Endometrium (tissue), 2 donors: ENCODE measurements at regions not wholly inside any gene's neighbourhood (a gene's known extent, or its start where the extent isn't known, plus 50 kb on each side); places are given as distances from the start of the nearest gene placed in this dataset.
"Not testable (repeated sequence)": the region's sequence is repeated elsewhere in the genome, so short reads cannot be mapped to it uniquely, and the experiment has no call there.

ENCODE experiments used
- FAIRE-seq: peaks from 2 replicates; lab custom pipeline; 2012; peaks lifted over from hg19 to GRCh38; lab: Jason Lieb, UNC
- donor health status: control.
- donor health status: control.

DNA sequence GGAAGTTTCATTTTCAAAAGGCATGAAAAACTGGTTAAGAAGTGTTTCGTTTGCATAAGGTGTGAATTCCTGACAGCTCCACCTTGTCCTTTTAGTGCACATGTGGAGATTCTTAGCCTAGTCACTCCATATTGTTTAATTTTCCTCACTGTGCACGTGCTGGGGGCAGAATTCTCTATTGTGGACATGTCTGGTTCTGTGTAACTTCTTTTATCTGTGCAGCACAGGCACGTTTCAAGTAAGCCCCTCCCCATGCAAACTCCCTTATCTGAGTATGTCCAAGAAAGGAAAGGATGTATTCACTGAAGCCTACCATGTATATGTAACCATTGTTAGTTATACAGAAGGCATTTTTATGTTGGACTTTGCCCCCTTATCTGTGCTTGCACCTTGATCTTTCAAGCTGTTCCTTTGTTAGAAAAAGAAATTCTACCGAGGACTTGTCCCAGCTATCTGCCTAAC, 1346.3 kb downstream of the REEP3 start:
- FAIRE-seq, result no peak

DNA sequence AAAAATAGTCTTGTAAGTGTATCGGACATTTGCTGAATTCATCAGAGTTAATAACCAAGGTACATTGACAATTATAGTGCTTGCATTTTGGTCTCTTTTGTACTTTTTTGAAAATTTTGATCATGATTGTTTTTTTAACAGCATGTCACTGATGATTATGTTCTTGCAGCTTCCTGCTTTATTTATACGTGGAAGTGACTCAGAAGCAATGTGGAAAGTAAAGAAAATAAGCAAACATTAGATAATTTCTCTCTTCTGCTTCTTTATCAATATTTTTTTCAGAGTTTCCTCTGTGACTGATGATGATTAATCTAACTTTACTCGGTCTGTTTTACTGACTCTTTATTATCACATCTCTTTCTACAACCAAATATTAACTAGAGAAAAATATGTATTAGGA, 1351.9 kb downstream of the REEP3 start:
- FAIRE-seq, result no peak

DNA sequence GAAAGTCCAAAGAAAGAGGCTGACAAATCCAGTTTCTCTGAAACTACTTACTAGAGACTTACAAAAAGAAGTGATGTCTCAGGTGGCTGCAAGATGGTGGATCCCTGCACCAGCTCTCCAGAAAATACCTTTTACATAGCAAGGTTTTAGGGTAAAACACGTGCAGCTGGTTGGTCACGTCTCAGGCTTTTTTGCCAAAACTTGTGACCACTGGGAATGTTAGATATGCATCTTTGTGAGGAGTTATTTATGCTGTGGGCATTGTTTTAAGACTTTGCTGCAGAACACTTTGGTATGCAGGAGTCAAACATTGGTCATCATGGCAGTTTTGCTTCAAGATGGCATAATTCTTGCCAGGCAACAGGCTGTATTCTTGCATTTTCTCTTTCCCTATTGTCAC, 1352.8 kb downstream of the REEP3 start:
- no peak for FAIRE-seq

DNA sequence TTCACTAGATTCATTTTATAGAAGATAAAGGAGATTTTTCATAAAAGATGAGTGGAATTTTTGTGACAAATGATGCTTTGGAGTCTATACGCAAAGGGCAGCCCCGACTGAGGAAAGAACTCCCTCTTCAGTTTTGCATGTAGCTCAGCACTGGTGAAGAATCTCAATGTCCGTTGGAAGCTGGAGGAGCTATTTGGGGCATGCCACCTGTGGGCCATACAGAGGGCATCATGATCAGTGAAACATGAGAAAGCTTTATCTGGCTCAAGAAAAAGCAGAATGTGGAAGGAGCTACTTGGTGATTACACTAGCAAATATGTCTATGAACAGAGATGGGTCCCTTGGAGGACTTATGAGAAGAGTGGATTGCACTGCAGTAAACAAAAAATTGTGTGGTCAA, 1359.3 kb downstream of the REEP3 start:
- FAIRE-seq, result no peak

- no peak for FAIRE-seq
These were observed 1360.1 kb downstream of the REEP3 start for GRCh38 chr10:64881257-64881656.

GRCh38 chr10:64896582-64896981, 1375.4 kb downstream of the REEP3 start:
- FAIRE-seq, result no peak

GRCh38 chr10:64906311-64906710, 1385.1 kb downstream of the REEP3 start:
- FAIRE-seq, result not testable (repeated sequence)

DNA sequence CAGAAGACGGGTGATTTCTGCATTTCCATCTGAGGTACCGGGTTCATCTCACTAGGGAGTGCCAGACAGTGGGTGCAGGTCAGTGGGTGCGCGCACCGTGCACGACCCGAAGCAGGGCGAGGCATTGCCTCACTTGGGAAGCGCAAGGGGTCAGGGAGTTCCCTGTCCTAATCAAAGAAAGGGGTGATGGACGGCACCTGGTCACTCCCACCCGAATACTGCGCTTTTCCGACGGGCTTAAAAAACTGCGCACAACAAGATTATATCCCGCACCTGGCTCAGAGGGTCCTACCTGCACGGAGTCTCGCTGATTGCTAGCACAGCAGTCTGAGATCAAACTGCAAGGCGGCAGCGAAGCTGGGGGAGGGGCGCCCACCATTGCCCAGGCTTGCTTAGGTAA, 1403.1 kb downstream of the REEP3 start:
- not testable (repeated sequence) for FAIRE-seq

DNA sequence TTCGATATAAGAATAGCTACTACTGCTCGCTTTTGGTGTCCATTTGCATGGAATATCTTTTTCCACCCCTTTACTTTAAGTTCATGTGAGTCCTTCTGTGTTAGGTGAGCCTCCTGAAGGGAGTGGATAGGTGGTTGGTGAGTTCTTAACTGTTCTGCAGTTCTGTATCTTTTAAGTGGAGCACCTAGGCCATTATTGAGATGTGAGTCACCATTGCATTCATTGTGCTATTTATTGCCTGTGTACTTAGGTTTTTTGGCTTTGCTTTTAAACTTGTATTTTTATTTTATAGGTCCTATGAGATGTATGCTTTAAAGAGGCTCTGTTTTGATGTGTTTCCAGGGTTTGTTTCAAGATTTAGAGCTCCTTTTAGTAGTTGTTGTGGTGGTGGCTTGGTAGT, 1430.8 kb downstream of the REEP3 start:
- FAIRE-seq, result no peak

DNA sequence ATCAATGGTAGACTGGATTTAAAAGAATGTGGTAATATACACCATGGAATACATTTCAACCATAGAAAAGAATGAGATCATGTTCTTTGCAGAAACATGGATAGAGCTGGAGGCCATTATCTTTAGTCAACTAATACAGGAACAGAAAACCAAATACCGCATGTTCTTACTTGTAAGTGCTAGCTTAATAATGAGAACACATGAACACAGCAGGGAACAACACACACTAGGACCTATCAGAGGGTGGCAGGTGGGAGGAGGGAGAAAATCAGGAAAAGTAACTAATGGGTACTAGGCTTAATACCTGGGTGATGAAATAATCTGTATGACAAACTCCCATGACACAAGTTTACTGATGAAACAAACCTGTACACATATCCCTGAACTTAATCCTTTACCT, 1435.2 kb downstream of the REEP3 start:
- no peak for FAIRE-seq

DNA sequence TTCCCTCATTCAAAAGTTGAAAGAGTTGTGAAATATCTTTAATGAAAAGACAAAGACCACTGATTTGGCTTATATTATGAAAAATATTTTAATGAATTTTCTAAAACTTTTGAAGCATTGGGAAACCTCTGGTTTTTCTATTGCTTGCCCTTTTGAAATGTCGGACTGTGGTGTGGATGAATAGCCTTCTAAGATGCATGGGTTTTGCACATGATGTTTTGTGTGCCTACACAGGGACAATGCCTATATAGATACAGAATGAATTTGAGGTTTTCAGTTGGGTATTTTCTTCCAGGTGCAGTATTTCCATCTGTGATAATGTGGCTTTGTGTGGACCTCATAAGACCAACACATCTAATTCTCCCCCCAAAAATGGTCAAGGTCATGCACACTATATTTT, 1437.9 kb downstream of the REEP3 start:
- FAIRE-seq, result no peak

DNA sequence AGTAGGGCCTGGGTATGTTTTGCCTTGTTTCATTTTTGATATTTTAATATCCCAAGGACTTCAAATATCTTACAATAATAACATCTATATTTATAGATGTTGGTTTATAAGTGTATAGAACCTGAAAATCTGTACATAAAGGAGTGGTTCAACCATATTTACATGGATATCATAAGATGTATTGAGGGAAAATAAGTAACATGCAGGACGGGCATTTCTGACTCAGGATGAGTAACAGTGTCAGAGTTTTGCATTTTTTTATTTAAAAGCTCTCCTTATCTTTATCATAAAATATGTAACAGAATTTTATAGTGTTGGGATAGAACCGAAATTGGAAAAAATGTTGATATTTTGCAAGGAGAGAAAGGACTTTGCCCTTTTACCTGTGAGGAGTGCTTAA, 1438.7 kb downstream of the REEP3 start:
- no peak for FAIRE-seq

GRCh38 chr10:64973391-64973790, 1452.2 kb downstream of the REEP3 start:
- FAIRE-seq, result no peak

DNA sequence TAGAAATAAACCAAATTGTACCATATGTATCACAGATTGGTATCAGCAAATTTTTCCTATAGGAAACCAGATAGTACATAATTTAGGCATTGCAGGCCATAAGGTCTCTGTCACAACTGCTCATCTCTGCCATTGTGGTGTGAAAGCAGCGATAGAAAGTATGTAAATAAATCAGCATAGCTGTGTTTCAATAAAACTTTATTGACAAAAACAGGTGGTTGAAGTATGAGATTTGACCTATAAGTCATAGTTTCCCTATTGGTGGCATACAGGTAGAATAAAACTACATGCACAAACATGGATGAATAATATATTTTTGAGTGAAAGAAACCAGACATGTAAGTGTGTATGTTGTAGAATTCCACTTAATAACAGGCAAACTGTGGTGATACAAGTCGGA, 1454.9 kb downstream of the REEP3 start:
- FAIRE-seq, result no peak

GRCh38 chr10:64977915-64978314, 1456.7 kb downstream of the REEP3 start:
- FAIRE-seq, result peak; percentile 84

GRCh38 chr10:64996886-64997285, 1475.7 kb downstream of the REEP3 start:
- FAIRE-seq, result no peak

DNA sequence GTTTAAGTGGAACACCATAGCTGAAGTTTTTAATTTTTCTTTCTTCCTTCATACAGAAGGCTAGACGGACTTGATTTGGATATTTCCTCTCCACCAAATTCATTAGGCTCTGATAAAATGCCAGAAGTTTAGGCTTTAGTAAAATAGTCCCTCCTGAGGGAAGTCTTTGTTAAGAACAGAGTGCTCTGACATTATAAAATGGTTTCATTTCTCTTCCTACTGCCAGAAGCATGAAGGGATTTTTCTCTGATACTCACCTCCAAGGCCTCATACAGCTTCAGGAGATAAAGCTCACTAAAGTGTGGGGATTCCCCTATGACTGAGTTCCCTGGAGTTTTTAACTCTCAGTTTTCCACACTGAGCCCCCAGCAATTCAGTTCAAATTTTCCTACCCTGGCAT, 1489.6 kb downstream of the REEP3 start:
- no peak for FAIRE-seq

DNA sequence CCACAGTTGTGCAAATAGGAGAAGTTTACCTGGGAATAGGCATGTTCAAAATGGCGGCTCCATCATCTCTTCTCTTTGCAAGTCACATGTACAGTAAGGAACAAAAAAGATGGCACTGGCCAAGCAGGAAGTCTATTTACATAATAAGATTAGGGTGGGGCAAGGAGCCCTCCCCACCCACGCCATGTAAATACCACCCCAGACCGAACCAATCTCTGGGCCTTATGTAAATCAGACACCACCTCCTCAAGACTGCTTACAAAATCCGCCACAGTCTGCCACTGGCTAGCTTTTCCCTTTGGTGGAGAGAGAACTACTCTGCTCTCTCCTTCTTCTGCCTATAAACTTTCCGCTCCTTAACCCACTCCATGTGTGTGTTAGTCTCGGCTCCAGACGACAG, 1496.3 kb downstream of the REEP3 start:
- no peak for FAIRE-seq

GRCh38 chr10:65024886-65025285, 1503.7 kb downstream of the REEP3 start:
- FAIRE-seq, result peak; percentile 48

DNA sequence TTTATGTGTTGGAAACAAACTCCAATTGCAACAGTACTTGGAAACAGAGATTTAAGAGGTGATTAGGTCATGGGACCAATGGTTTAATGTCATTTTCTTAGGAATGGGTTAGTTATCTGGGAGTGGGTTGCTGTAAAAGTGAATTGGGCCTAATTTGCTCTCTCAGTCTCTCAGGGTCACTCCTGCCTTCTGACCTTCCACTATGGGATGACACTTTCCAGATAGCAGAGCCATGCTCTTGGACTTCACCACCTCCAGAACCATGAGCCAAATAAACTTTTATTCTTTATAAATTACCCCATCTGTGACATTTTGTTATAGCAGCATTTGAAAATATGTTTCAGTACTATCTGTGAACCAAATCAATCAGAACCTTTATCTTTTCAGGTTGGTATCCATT, 1509.1 kb downstream of the REEP3 start:
- FAIRE-seq, result no peak

- FAIRE-seq, result no peak
These were observed 1511.9 kb downstream of the REEP3 start for GRCh38 chr10:65032867-65033769.

DNA sequence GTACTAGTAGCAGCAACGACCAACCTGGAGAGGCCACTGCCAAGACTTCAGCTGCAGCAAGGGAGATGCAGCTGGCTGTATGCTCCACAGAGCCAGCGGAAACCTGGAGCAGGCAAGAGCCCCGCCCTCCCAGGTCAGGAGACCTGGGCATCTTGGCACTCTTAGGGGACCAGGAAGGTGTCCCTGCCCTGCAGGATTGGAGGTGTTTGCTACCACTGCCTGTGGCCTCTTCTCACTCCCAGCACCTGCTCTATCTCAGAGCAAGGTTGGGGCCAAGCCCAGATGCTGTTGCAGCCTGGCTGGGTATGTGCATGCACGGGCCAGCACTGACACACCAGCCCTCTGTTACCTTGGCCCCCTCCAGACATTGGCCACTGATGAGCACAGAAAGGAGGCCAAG, 1512.8 kb downstream of the REEP3 start:
- FAIRE-seq, result no peak

- FAIRE-seq, result no peak
These were observed 1519.6 kb downstream of the REEP3 start for GRCh38 chr10:65040796-65041195.

DNA sequence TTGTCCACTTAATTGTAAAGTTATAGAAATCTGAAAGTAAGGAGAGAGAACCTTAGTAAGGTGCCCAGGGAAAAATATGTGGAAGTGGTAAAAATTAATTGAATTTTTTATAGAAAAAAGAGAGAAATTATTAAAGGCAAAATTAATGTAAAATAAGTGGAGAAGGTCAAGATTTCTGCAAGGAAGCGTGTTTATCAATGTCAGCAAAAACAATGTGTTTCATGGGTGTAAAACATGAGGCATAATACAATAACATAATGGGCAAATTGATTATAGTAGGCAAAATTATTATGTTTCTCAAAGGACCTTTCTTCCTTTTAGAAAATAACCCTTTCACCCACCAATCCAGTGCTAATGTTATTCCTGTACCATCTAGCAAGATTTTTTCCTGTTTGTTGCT, 1520.1 kb downstream of the REEP3 start:
- no peak for FAIRE-seq
